BJ (cell line): ENCODE measurements at regions not wholly inside any gene's neighbourhood (a gene's known extent, or its start where the extent isn't known, plus 50 kb on each side); places are given as distances from the start of the nearest gene placed in this dataset.

ENCODE experiments used
- CTCF ChIA-PET: fragments of 350-600 bp; formaldehyde crosslinking; extraction: SDS; loops from one replicate; lab custom pipeline; 2021; ENCODE audit warnings: antibody characterized with exemption, inconsistent platforms; lab: Yijun Ruan, JAX
- POLR2A ChIA-PET: fragments of 300-600 bp; sonication (Branson Sonifier 250); formaldehyde crosslinking; extraction: SDS; loops from one replicate; lab custom pipeline; 2021; ENCODE audit warnings: antibody characterized with exemption; lab: Charles Lee
- DNase-seq: peaks from one replicate; pipeline ENCODE4 v3.0.0-alpha.2; 2011; ENCODE audit warnings: low read depth
- H3K27me3 ChIP-seq: 2 replicates; pipeline ENCODE4 v1.6.0; 2011; ENCODE audit warnings: low read length; ENCODE audit not compliant: control insufficient read depth, insufficient read depth
- H3K36me3 ChIP-seq: 2 replicates; pipeline ENCODE4 v1.5.1; 2011; ENCODE audit warnings: low read length; ENCODE audit not compliant: control insufficient read depth, insufficient read depth
- H3K4me3 ChIP-seq: 2 replicates; pipeline ENCODE4 v1.5.1; 2011; ENCODE audit warnings: low read depth, mild to moderate bottlenecking, control low read depth, low read length
- TF ChIP-seq, protein P1 (sequence below): IDR thresholded peaks from 2 replicates; pipeline ENCODE4 v1.5.1; 2011; ENCODE audit warnings: low read depth, mild to moderate bottlenecking, control low read depth, inconsistent platforms, low read length, moderate library complexity; ENCODE audit not compliant: insufficient read depth

DNA sequence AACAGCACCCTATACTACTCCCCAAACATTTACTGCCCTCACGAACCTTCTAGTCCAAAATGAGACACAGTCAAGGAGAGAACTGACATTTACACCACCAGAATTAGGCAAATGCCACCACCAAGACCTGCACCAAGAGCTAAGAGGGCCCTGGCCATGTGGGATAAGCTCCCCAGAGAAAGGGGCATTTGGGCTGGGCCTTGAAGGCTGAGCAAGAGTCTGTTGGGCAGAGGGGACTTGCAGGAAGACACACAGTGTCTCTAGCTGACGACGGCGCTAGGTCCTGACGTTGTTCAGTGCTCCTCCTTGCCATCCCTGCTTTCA, 326.4 kb upstream of the ZMIZ1 start:
- no peak for DNase-seq
- no peak overlapping the region for H3K4me3 ChIP-seq
- H3K27me3 ChIP-seq, result peaks cover 11% of the 10 kb centered on the region
- CTCF ChIA-PET, result no interaction called here
- POLR2A ChIA-PET, result no interaction called here
- H3K36me3 ChIP-seq, result no peaks in the 10 kb centered on the region
- TF ChIP-seq, protein P1, sequence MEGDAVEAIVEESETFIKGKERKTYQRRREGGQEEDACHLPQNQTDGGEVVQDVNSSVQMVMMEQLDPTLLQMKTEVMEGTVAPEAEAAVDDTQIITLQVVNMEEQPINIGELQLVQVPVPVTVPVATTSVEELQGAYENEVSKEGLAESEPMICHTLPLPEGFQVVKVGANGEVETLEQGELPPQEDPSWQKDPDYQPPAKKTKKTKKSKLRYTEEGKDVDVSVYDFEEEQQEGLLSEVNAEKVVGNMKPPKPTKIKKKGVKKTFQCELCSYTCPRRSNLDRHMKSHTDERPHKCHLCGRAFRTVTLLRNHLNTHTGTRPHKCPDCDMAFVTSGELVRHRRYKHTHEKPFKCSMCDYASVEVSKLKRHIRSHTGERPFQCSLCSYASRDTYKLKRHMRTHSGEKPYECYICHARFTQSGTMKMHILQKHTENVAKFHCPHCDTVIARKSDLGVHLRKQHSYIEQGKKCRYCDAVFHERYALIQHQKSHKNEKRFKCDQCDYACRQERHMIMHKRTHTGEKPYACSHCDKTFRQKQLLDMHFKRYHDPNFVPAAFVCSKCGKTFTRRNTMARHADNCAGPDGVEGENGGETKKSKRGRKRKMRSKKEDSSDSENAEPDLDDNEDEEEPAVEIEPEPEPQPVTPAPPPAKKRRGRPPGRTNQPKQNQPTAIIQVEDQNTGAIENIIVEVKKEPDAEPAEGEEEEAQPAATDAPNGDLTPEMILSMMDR, result no peak

DNA sequence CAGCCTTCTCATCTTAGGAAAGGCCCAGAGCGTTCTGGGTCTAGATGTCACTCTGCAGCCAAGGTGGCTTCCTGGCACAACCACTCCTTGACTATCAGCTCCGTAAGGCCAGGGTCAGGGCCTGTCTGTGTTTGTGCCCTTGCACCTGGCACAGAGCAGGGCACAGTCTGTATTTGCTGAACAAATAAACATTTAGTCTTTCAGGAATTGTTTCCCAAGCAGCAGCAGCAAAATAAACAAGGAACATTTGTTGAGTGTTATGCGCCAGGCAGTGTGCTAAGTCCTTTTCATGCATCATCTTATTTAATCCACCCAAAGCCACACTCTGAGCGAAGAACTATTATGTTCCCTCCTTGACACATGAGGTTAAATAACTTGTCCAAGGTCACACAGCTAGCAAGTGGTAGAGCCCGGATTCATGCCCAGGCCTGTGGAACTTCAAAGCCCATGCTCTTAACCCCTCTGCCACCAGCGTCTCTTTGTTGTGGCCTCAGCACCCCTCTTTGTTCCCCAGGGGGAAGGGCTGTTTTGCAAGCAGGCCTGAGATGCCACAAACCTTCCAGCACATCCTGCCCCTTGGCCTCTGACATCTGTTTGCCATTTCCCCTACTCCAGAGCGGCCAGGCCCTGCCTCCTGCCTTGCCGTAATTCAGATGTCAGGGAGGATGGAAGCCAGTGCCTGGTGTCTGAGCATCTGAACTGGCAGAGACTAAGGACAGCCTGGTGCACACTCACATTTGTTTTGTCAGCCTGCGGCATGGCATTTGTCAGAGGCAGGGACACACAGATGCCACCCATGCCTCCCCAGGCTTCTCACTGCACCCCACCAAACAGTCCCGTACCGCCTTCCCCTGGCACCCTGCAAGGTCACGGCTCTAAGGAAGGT, 325.8 kb upstream of the ZMIZ1 start:
- POLR2A ChIA-PET, result no interaction called here
- TF ChIP-seq, protein P1, result no peak
- DNase-seq, result no peak
- CTCF ChIA-PET, result no interaction called here
- Histone ChIP-seq H3K4me3 (no peak overlapping the region), H3K36me3 (no peaks in the 10 kb centered on the region), H3K27me3 (peaks cover 9% of the 10 kb centered on the region)

DNA sequence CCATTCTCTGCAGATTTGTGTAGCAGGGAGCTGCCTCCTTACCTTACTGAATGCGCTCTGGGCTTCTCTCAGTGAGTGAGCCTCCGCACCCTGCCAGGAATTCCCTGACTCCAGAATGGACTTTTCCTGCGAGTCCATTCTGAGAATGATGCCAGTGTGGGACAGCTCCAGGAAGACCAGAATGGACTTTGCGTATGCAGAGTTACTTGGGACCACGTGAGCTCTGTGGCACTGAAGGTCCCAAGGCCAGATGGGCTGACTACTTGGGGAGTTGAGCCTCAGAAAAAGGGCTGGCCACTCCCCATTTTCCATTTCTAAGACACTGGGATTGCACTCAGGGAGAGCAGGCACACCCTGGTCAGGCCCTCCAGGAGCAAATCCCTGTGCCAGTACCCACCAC, 324.7 kb upstream of the ZMIZ1 start:
- Histone ChIP-seq H3K27me3 (peaks cover 8% of the 10 kb centered on the region), H3K36me3 (no peaks in the 10 kb centered on the region), H3K4me3 (no peak overlapping the region)
- DNase-seq, result no peak
- ChIA-PET CTCF (interaction anchor here (1.5 to 1.6 kb wide), 2 partner anchors 12 to 18 kb away, joined by 3 to 4 read pairs; no protein-coding TSS in a partner anchor), POLR2A (no interaction called here)
- TF ChIP-seq, protein P1, result no peak

GRCh38 chr10:78744491-78745090, 324.2 kb upstream of the ZMIZ1 start:
- TF ChIP-seq, protein P1, result no peak
- ChIA-PET POLR2A (no interaction called here), CTCF (interaction anchor here (1.5 to 1.6 kb wide), 2 partner anchors 12 to 18 kb away, joined by 3 to 4 read pairs; no protein-coding TSS in a partner anchor)
- Histone ChIP-seq H3K4me3 (no peak overlapping the region), H3K36me3 (no peaks in the 10 kb centered on the region), H3K27me3 (peaks cover 6% of the 10 kb centered on the region)
- no peak for DNase-seq

DNA sequence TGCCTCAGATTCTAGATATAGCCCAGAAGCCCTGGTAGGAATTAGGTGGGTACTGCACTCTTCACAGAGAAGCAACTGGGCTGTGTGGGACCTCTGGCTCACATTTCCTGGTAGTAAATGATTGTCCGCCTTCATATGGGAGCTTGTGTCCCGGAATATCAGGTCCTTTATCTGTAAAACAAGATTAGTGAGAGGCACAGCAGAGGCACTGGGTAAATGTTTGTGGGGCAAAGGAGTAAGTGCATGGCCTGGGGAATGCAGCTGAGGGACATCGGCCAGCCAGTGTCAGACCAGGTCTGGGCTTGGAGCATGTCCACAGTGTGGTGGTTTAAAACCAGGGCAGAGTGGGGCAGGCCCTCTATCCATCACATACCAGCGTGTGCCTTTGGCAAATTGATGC, 323.3 kb upstream of the ZMIZ1 start:
- ChIA-PET POLR2A (no interaction called here), CTCF (interaction anchor here (1.6 to 1.8 kb wide), 2 partner anchors 11 kb away, joined by 4 to 6 read pairs; no protein-coding TSS in a partner anchor)
- Histone ChIP-seq H3K36me3 (no peaks in the 10 kb centered on the region), H3K27me3 (peaks cover 6% of the 10 kb centered on the region), H3K4me3 (no peak overlapping the region)
- TF ChIP-seq, protein P1, result no peak
- DNase-seq, result no peak
